HG03565 (cell line): ENCODE measurements at regions not wholly inside any gene's neighbourhood (a gene's known extent, or its start where the extent isn't known, plus 50 kb on each side); places are given as distances from the start of the nearest gene placed in this dataset.
"Not testable (repeated sequence)": the region's sequence is repeated elsewhere in the genome, so short reads cannot be mapped to it uniquely, and the experiment has no call there.

Experiments used
- ATAC-seq: cut with Tn5 transposase; IDR thresholded peaks from one replicate; pipeline ENCODE4 v1.9.1; 2021; ENCODE audit warnings: mild to moderate bottlenecking, moderate library complexity; ENCODE audit not compliant: unreplicated experiment

GRCh38 chrX:13518126-13518525 is 51.3 kb upstream of the EGFL6 start:
- ATAC-seq, result no peak

GRCh38 chrX:13515211-13515930 is 54.0 kb upstream of the EGFL6 start:
- ATAC-seq, result no peak

- ATAC-seq, result no peak
These were observed 57.5 kb upstream of the EGFL6 start for GRCh38 chrX:13511944-13512330.

GRCh38 chrX:13511241-13511943 is 58.0 kb upstream of the EGFL6 start:
- ATAC-seq, result no peak

GRCh38 chrX:13507893-13508292 is 61.5 kb upstream of the EGFL6 start:
- no peak for ATAC-seq

- no peak for ATAC-seq
These were observed 62.8 kb upstream of the EGFL6 start for GRCh38 chrX:13506574-13506973.

- ATAC-seq, result no peak
These were observed 66.8 kb upstream of the EGFL6 start for GRCh38 chrX:13502590-13502989.

- no peak for ATAC-seq
These were observed 69.7 kb upstream of the EGFL6 start for GRCh38 chrX:13499736-13500135.

- no peak for ATAC-seq
These were observed 71.2 kb upstream of the EGFL6 start for GRCh38 chrX:13498238-13498637.

GRCh38 chrX:13495232-13495631 is 74.2 kb upstream of the EGFL6 start:
- ATAC-seq, result no peak

GRCh38 chrX:13494562-13494961 is 74.8 kb upstream of the EGFL6 start:
- no peak for ATAC-seq

GRCh38 chrX:13493659-13494058 is 75.7 kb upstream of the EGFL6 start:
- no peak for ATAC-seq

- no peak for ATAC-seq
These were observed 77.1 kb upstream of the EGFL6 start for GRCh38 chrX:13492286-13492685.

GRCh38 chrX:13491061-13491460 is 78.3 kb upstream of the EGFL6 start:
- ATAC-seq, result no peak

- ATAC-seq, result no peak
These were observed 79.9 kb upstream of the EGFL6 start for GRCh38 chrX:13489454-13489853.

- no peak for ATAC-seq
These were observed 81.5 kb upstream of the EGFL6 start for GRCh38 chrX:13487731-13488505.

GRCh38 chrX:13485167-13485566 is 84.2 kb upstream of the EGFL6 start:
- no peak for ATAC-seq

GRCh38 chrX:13483773-13484172 is 85.6 kb upstream of the EGFL6 start:
- no peak for ATAC-seq

GRCh38 chrX:13482746-13483541 is 86.5 kb upstream of the EGFL6 start:
- ATAC-seq, result no peak

GRCh38 chrX:13480780-13481179 is 88.6 kb upstream of the EGFL6 start:
- not testable (repeated sequence) for ATAC-seq

GRCh38 chrX:13479452-13479813 is 90.0 kb upstream of the EGFL6 start:
- ATAC-seq, result no peak
